Neural cell (in vitro differentiated cells): ENCODE measurements at regions not wholly inside any gene's neighbourhood (a gene's known extent, or its start where the extent isn't known, plus 50 kb on each side); places are given as distances from the start of the nearest gene placed in this dataset.

Experiments used
- H2AFZ ChIP-seq: fragments of 200-600, 300-800 bp; sonication (generic), shearing (Covaris generic); 2 replicates; pipeline ENCODE4 v1.6.0; 2014; ENCODE audit warnings: low read depth, mild to moderate bottlenecking, antibody characterized with exemption, low read length, moderate library complexity
- H3F3A ChIP-seq: fragments of 200-600 bp; shearing (Covaris generic); 2 replicates; pipeline ENCODE4 v1.6.1; 2016; ENCODE audit warnings: mild to moderate bottlenecking, moderate library complexity, mixed read lengths, antibody characterized with exemption, low read length; ENCODE audit not compliant: insufficient read depth, poor library complexity, severe bottlenecking
- H3K27ac ChIP-seq: fragments of 200-600, 300-800 bp; sonication (generic), shearing (Covaris generic); 2 replicates; pipeline ENCODE4 v1.5.1; 2014; ENCODE audit warnings: mild to moderate bottlenecking, low read length, moderate library complexity
- H3K27me3 ChIP-seq: fragments of 300-800, 200-600 bp; sonication (generic), shearing (Covaris generic); 2 replicates; pipeline ENCODE4 v1.6.0; 2014; ENCODE audit warnings: mild to moderate bottlenecking, low read depth, low read length, moderate library complexity; ENCODE audit not compliant: insufficient read depth
- H3K36me3 ChIP-seq: fragments of 300-800, 200-600 bp; sonication (generic), shearing (Covaris generic); 2 replicates; pipeline ENCODE4 v1.5.1; 2014; ENCODE audit warnings: mild to moderate bottlenecking, antibody characterized with exemption, low read length, moderate library complexity; ENCODE audit not compliant: insufficient read depth
- H3K4me2 ChIP-seq: fragments of 300-800, 200-600 bp; sonication (generic), shearing (Covaris generic); 2 replicates; pipeline ENCODE4 v1.6.0; 2014; ENCODE audit warnings: mild to moderate bottlenecking, low read length
- H3K4me3 ChIP-seq: fragments of 300-800, 200-600 bp; sonication (generic), shearing (Covaris generic); 2 replicates; pipeline ENCODE4 v1.5.1; 2014; ENCODE audit warnings: mild to moderate bottlenecking, low read length, moderate library complexity
- H3K79me2 ChIP-seq: fragments of 200-600 bp; shearing (Covaris generic); replicated peaks from 2 replicates; pipeline ENCODE4 v1.6.0; 2014; ENCODE audit warnings: mild to moderate bottlenecking, low read length, moderate library complexity; ENCODE audit not compliant: insufficient read depth
- H3K9ac ChIP-seq: fragments of 300-800, 200-600 bp; sonication (generic), shearing (Covaris generic); 2 replicates; pipeline ENCODE4 v1.6.1; 2016; ENCODE audit warnings: mild to moderate bottlenecking, low read length, mixed read lengths
- H3K9me2 ChIP-seq: fragments of 200-600 bp; shearing (Covaris generic); 2 replicates; pipeline ENCODE4 v1.6.1; 2016; ENCODE audit warnings: mild to moderate bottlenecking, low read length, mixed read lengths; ENCODE audit not compliant: insufficient read depth
- H3K9me3 ChIP-seq: fragments of 200-600, 300-800 bp; sonication (generic), shearing (Covaris generic); 2 replicates; pipeline ENCODE4 v1.6.1; 2016; ENCODE audit warnings: mild to moderate bottlenecking, mixed run types, low read length, moderate library complexity, mixed read lengths
- H4K20me1 ChIP-seq: fragments of 200-600 bp; shearing (Covaris generic); 2 replicates; pipeline ENCODE4 v1.6.1; 2016; ENCODE audit warnings: mild to moderate bottlenecking, mixed run types; ENCODE audit not compliant: insufficient read depth
- EP300 ChIP-seq: fragments of 450-650 bp; conservative IDR thresholded peaks from 2 replicates; pipeline ENCODE4 v1.6.1; 2014; ENCODE audit warnings: antibody characterized with exemption, mild to moderate bottlenecking, moderate library complexity; ENCODE audit not compliant: poor library complexity, severe bottlenecking
- EZH2 ChIP-seq: fragments of 200-600, 300-800 bp; shearing (Covaris generic), sonication (generic); IDR thresholded peaks from 2 replicates; pipeline ENCODE4 v1.6.1; 2014; ENCODE audit warnings: antibody characterized with exemption, low read length, borderline replicate concordance, mild to moderate bottlenecking; ENCODE audit not compliant: insufficient read depth, poor library complexity, severe bottlenecking
- MXI1 ChIP-seq: fragments of 450-650 bp; conservative IDR thresholded peaks from 2 replicates; pipeline ENCODE4 v1.6.1; 2014; ENCODE audit warnings: antibody characterized with exemption, mild to moderate bottlenecking; ENCODE audit not compliant: poor library complexity, severe bottlenecking
- POLR2AphosphoS5 ChIP-seq: IDR thresholded peaks from 2 replicates; pipeline ENCODE4 v1.6.1; 2012
- RAD21 ChIP-seq: fragments of 450-650 bp; conservative IDR thresholded peaks from 2 replicates; pipeline ENCODE4 v1.6.1; 2014; ENCODE audit warnings: antibody characterized with exemption, mild to moderate bottlenecking, moderate library complexity
- SMC3 ChIP-seq: fragments of 450-650 bp; conservative IDR thresholded peaks from 2 replicates; pipeline ENCODE4 v1.6.1; 2014; ENCODE audit warnings: antibody characterized with exemption, mild to moderate bottlenecking, moderate library complexity; ENCODE audit not compliant: poor library complexity
- TAF1 ChIP-seq: IDR thresholded peaks from 2 replicates; pipeline ENCODE4 v1.6.1; 2012; ENCODE audit warnings: low read depth
- TF ChIP-seq, protein P1 (sequence below): fragments of 450-650 bp; IDR thresholded peaks from 2 replicates; pipeline ENCODE4 v1.5.1; 2014; ENCODE audit warnings: antibody characterized with exemption, mild to moderate bottlenecking, moderate library complexity; ENCODE audit not compliant: poor library complexity, severe bottlenecking
- TF ChIP-seq, protein P2 (sequence below): IDR thresholded peaks from 2 replicates; pipeline ENCODE4 v1.6.1; 2012; ENCODE audit warnings: borderline replicate concordance

DNA sequence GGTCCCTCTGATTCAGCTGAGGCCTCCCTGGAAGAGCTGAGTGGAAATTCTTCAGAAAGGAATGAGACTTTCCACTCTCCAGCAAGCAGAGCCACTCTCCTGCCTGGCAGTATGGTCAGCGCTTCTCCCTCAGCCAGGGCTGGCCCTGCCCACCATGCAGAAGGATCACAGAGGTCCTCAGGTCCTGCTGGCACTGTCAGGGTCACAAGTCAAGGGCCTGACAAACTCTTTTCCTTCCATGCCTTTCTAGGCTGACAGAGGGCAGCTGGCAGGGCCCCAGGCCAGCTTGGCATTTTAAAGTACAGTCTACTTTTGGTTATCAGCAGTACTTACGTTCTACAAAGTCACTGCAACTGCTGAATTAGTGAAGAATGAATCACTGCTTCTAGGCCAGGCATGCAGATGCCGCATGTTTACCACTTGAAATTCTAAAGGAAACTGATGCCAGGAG, 119.3 kb upstream of the FRMD4A start:
- no peaks in the 10 kb centered on the region for H4K20me1 ChIP-seq

DNA sequence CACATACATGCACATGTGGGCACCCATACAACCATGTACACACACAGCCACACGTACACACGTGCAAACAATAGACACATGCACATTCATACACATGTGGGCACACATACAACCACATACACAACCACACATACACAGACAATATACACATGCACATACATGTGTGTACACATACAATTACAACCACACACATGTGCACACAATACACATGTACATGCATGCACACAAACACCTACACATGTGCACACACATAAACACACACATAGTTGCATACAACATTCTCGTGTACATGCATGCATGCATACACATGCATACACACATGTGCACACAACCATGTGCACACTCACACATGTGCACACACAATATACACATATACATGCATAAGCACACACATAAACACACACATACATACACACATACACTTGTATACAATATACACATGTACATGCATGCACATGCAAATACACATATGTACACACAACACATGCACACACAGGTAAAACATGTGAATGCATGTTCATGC, 118.6 kb upstream of the FRMD4A start:
- H4K20me1 ChIP-seq, result no peaks in the 10 kb centered on the region
- H2AFZ ChIP-seq, result no peak overlapping the region
- H3K27me3 ChIP-seq, result no peaks in the 10 kb centered on the region
- H3K36me3 ChIP-seq, result no peaks in the 10 kb centered on the region
- no peak overlapping the region for H3K4me2 ChIP-seq
- no peaks in the 10 kb centered on the region for H3K9me2 ChIP-seq
- H3K4me3 ChIP-seq, result no peak overlapping the region
- no peaks in the 10 kb centered on the region for H3K79me2 ChIP-seq
- H3K9ac ChIP-seq, result no peak overlapping the region
- TF ChIP-seq SMC3 (no peak), POLR2AphosphoS5 (no peak), EZH2 (no peak), EP300 (no peak), TAF1 (no peak), RAD21 (no peak), MXI1 (no peak)
- TF ChIP-seq, protein P1, sequence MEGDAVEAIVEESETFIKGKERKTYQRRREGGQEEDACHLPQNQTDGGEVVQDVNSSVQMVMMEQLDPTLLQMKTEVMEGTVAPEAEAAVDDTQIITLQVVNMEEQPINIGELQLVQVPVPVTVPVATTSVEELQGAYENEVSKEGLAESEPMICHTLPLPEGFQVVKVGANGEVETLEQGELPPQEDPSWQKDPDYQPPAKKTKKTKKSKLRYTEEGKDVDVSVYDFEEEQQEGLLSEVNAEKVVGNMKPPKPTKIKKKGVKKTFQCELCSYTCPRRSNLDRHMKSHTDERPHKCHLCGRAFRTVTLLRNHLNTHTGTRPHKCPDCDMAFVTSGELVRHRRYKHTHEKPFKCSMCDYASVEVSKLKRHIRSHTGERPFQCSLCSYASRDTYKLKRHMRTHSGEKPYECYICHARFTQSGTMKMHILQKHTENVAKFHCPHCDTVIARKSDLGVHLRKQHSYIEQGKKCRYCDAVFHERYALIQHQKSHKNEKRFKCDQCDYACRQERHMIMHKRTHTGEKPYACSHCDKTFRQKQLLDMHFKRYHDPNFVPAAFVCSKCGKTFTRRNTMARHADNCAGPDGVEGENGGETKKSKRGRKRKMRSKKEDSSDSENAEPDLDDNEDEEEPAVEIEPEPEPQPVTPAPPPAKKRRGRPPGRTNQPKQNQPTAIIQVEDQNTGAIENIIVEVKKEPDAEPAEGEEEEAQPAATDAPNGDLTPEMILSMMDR, result no peak
- TF ChIP-seq, protein P2, sequence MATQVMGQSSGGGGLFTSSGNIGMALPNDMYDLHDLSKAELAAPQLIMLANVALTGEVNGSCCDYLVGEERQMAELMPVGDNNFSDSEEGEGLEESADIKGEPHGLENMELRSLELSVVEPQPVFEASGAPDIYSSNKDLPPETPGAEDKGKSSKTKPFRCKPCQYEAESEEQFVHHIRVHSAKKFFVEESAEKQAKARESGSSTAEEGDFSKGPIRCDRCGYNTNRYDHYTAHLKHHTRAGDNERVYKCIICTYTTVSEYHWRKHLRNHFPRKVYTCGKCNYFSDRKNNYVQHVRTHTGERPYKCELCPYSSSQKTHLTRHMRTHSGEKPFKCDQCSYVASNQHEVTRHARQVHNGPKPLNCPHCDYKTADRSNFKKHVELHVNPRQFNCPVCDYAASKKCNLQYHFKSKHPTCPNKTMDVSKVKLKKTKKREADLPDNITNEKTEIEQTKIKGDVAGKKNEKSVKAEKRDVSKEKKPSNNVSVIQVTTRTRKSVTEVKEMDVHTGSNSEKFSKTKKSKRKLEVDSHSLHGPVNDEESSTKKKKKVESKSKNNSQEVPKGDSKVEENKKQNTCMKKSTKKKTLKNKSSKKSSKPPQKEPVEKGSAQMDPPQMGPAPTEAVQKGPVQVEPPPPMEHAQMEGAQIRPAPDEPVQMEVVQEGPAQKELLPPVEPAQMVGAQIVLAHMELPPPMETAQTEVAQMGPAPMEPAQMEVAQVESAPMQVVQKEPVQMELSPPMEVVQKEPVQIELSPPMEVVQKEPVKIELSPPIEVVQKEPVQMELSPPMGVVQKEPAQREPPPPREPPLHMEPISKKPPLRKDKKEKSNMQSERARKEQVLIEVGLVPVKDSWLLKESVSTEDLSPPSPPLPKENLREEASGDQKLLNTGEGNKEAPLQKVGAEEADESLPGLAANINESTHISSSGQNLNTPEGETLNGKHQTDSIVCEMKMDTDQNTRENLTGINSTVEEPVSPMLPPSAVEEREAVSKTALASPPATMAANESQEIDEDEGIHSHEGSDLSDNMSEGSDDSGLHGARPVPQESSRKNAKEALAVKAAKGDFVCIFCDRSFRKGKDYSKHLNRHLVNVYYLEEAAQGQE, result no peak
- H3F3A ChIP-seq, result no peaks in the 10 kb centered on the region
- no peak overlapping the region for H3K27ac ChIP-seq
- H3K9me3 ChIP-seq, result no peaks in the 10 kb centered on the region

More for the DNA sequence above, 119.3 kb upstream of the FRMD4A start:
- Histone ChIP-seq H2AFZ (no peak overlapping the region), H3K27me3 (no peaks in the 10 kb centered on the region), H3K36me3 (no peaks in the 10 kb centered on the region), H3F3A (no peaks in the 10 kb centered on the region), H3K9me2 (no peaks in the 10 kb centered on the region), H3K79me2 (no peaks in the 10 kb centered on the region), H3K9me3 (no peaks in the 10 kb centered on the region), H3K27ac (no peak overlapping the region), H3K4me2 (no peak overlapping the region), H3K4me3 (no peak overlapping the region), H3K9ac (no peak overlapping the region)
- TF ChIP-seq TAF1 (no peak), POLR2AphosphoS5 (no peak)
